SW 1271 (cell line): ENCODE measurements at regions not wholly inside any gene's neighbourhood (a gene's known extent, or its start where the extent isn't known, plus 50 kb on each side); places are given as distances from the start of the nearest gene placed in this dataset.

Source experiments
- DNase-seq, 2 experiments: peaks; one replicate each; lab custom pipeline; 2025; lab: John Stamatoyannopoulos, UW

DNA sequence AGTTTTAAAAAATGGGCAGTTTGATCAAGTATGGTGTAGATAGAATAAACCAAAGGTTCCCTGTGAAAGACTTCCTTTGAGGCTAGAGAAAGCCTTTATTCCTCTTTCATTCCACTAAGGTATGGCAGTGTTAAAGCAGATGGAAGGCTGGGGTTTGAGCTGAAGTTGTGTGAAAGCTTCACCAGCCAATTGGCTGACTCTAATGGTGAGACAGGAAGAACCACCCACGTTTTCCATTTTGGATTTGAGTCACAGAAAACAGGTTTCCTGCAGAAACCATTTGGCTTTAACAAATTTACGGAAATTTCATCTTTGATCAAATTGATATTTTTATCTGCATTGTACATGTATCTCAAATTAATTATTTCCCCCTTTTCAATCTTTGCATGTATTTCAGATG is 455.0 kb downstream of the PCNX1 start:
- no peak for DNase-seq

DNA sequence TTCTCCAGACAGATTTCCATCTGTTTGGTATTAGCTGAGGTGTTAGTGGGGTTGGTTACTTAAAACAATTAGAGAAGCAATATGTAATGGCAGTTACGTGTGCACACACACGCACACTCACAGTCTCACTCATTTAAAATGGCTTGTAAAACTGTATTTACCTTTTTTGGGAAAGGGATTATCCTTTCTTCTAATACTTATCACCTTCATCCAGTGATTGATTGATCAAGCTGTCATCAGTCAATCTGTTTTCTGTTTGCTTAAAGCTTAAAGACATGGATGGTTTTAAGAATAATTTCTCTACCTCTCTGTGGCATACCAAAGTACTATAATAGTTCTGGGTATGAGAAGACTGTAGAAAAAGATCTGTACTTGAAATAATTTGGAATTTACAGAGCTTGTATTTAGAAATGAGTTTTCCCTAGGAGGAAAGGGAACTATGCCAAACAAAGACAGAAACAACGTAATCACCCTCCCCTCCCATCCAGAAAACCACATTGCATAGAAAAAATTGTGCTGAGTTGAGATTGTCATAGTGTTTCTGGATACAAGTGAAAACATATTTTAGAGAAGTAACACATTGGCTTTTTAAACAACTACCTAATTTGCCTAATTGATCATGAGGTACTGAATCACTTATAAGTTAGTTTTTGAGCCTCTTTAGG is 455.8 kb downstream of the PCNX1 start:
- no peak for DNase-seq

DNA sequence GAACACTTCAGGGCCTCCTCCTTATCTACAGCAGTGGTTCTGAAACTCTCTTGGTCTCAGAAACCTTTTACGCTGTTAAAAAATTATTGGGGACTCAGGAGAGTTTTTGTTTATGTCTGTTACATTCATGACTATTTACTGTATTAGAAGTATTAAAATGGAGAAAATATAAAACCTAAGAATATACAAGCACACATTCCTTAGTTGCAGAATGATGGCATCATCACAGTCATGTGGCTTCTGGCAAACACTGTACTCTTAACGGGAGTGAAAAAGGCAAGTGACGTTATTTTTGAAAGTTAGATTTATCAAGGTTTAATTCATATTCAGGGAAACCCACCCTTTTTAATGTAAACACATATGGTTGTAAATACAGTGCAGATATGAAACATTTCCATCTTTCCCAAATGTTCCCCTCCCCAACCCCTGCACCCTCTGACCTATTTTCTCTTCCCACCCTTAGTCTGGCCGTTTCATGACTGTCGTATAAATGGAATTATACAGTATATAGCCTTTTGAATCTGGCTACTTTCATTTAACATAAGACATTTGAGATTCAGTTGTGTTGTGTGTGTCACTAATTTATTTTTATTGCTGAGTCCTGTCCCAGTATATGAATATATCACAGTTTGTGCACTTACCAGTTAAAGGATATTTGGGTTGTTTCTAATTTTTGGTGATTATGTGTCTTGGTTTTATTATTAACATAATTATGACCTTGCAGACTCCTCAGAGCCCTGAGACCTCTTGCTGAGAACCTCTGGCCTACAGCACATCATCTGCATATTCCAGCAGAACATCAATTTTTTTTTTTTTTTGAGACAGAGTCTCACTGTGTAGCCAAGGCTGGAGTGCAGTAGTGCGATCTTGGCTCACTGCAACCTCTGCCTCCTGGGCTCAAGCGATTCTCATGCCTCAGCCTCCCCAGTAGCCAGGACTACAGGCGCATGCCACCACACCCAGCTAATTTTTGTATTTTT is 457.0 kb downstream of the PCNX1 start:
- DNase-seq = no peak

DNA sequence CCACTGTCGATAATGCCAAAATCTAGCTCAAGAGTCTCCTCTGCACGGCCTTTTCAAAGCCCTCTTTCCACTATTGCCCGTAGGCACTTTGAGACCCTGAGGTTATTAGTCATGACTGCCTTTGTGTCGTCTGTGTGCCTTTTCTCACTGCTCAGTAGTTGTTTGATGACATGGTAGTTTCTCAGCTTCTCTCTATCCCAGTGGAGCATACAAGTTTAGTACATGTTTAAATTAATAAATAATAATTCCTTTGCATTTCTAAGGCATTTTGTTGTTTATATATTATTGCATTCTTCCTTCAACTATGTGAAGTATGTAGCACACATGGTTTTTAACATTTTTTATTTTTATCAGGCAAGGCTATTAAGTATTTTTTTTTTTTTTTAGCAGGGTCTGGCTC is 458.1 kb downstream of the PCNX1 start:
- no peak for DNase-seq

DNA sequence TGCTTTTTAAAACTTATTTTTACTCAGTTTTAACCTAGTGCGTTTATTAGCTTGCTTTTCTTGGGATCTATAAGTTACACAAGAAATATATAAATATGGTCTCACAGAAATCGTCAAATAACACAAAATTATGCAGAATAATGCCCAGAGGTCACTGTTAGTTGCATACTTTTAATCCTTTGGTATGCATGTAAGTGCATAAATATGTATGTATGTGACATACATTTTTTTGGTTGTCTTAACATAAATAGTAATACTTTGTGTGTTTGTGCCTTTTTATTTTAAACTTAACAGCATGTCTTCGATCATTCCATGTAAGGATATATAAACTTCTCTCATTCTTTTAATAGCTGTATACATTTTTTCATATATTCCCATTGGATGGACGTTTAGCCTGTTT is 459.6 kb downstream of the PCNX1 start:
- no peak for DNase-seq

DNA sequence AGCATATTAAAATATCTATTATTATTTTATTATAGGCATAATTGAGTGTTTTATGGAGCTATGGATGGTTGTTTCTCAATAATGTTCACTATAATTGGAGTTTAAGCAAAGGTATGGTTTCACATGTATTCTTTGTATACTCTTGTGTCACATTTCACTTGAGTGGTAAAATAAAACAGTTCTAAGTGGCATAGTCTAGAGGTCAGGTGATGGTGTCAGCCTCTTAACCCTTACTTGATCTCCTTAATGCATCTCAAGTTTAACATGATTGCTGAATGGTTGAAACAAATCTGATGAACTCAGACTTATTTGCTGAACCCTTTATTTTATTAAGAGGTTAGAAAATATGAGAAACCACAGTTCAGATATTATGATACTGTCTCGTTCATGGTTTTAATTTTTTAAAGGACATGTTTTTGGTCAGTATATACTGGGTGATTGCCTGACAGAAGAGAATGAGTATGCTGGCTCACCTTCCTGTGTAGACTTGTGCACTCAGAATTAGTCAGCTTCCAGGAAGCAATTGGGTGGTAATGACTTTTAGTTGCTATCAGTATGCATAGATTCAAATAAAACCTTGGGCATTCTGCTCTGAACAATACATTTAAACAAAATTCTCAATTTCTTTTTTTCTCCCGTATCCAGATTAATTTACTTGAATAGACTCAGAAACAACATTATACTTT is 464.6 kb downstream of the PCNX1 start:
- peak; percentile 2 to 66 for DNase-seq

DNA sequence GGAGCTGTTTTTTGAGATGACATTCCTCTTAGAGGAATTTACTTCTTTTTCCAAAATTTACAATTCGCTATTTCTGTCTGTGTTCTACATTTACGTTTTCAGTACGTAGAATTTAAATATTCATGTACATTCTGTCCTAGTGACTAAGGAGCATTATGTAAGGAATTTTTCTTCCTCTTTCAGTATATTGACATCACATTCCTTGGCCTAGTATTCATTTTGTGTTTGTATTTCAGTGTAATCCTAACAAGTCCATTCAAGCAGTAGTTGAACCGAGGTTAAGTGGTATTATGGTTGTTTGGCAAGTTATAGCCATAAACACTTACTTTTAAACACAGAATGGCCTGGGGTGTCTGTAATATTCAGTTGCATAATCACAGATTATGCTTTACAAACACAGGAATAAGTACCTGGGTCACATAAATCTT is 465.2 kb downstream of the PCNX1 start:
- DNase-seq = peak in 1 of 2 experiments; percentile 55

DNA sequence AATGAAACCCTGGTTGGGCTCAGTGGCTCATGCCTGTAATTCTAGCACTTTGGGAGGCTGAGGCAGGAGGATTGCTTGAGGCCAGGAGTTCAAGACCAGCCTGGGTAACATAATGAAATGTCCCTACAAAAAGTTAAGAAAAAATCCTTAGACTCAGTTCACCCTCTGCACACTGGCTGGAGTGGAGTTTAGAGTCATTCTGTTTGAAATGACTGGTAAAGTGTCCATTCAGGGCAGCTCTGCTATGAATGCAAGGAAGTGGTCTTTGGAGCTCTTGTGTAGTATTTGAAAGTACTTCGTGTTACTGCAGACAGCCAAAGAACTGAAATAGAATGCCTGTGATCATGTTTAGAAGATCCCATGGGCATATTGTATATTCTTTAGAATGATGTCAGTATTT is 466.5 kb downstream of the PCNX1 start:
- DNase-seq = no peak

DNA sequence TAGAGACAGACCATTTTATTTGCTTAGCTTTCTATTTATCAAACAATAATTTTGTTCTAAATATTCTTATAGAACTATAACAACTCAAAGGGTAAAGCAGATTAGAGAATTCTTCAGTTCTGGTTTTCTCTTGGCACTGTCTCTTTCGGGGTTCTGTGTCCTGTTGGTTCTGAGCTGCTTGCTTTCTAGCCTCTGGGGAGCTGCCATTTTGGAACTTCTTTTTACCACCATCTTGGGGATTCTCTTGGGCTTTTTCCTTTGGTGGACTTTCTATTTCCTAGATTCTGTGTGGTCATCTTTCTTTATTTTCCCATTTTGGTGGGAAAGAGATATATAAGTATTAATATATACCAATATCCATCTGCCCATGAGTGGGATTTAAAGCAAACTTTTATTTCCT is 467.7 kb downstream of the PCNX1 start:
- no peak for DNase-seq

DNA sequence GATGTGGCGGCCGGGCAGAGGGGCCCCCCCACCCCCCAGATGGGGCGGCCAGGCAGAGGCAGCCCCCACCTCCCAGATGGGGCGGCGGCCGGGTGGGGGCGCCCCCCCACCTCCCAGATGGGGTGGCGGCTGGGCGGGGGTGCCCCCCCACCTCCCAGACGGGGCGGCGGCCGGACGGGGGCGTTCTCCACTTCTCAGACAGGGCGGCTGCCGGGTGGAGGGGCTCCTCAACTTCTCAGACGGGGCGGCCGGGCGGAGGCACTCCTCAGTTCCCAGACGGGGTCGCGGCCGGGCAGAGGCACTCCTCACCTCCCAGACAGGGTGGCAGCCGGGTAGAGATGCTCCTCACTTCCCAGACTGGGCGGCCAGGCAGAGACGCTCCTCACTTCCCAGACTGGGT is 469.8 kb downstream of the PCNX1 start:
- no peak for DNase-seq

DNA sequence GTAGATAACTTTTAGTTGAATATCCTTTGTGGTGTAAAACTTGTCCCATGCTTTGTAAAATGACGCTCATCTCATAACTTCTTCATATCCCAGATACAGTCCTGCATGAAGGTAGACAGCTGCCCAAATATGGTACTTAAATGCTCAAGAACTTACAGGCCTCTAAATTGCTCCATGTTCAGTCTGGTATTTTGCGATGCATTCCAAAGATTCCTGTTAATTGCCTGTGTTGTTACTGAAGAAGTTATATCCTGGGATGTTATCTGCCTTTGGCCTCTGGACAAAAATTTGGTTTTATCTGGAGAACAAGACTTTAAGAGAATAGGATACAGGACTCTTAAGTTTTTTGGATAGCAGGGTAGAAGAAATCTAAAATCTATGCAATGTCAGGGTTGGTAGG is 473.0 kb downstream of the PCNX1 start:
- DNase-seq = peak in 1 of 2 experiments; percentile 54

DNA sequence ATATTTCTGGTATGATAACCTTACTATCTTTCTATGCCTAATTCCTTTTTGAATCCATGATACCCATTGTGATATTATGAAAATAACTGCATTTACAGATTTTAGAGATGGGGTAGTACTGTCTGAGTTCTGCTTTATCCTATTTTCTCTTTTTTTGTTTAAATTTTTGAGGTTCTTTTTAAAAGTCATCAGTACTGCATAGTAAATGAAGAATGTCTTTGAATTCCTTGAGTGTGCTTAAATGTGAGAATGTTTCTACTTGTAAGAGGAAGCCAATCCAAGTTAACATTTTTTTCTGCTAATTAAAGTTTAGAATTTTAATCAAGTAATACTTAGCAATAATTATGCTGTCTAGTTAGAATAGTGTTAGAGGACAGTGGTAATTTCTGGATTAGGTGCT is 474.6 kb downstream of the PCNX1 start:
- DNase-seq = no peak

DNA sequence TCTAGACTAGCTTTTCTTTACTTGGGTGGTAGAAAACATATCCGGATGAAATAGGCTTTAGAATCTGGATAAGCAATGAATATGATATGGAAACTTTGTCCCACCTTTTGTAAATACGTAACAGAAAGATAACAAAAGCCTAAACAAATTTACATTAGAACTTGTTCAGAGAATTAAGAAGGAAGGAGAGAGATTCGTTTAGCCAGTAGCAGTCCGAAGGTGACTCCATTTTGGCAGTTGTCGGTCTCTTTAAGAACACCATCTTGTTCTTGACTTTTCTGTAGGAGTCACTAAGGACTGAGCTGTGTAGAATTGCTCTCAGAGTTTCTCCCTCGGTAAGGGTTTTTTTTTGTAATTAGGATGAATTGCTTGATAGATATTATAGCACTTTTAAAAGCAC is 475.1 kb downstream of the PCNX1 start:
- no peak for DNase-seq

DNA sequence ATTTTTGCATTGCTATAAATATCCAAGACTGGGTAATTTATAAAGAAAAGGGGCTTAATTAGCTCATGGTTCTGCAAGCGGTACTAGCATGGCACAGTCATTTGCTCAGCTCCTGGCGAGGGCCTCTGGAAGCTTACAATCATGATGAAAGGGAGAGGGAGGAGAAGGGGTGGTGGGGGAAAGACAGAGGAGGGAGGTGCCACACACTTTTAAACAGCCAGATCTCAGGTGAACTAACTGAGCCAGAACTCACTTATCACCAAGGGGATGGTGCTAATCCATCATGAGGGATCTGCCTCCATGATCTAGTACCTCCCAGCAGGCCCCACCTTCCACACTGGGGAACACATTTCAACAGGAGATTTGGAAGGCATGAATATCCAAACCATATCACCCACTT is 476.3 kb downstream of the PCNX1 start:
- DNase-seq = no peak

DNA sequence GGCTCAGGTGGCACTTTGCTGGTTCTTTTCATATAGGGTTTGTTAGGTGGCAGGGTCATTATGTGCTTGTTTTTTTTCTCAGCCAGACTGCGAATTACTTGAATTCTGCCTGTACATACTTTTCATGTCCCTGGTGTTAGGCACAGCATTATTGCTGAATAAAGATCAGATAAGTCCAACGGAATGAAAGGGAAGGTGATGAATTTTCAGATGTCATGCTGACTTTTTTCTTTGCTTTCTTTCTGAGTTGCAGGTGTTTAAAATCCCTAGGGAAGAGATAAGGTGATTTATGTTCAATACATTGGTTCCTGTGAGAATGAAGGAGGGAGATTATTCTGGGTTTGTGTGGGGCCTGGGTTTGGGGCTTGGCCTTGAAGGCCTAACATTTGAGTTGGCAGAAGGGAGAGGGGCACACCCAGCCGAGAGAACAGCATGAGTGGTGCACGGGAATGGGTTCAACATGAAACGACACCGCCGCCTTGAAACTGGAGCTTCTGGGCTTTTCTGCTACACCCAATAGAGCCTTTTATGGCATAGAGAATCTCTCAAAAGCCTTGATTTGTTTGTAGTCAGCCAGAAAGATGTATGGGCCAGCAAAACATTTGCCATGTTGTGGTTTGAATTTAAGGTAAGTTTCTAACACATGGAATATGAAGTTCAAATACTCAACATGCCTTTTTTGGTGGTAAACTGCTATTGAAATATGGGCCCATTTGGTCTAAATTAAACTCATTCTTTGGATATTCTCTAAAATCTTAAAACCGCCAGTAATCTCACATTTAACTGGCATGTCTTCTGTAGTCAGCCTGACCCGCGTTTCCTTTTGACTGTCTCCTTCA is 477.0 kb downstream of the PCNX1 start:
- no peak for DNase-seq

DNA sequence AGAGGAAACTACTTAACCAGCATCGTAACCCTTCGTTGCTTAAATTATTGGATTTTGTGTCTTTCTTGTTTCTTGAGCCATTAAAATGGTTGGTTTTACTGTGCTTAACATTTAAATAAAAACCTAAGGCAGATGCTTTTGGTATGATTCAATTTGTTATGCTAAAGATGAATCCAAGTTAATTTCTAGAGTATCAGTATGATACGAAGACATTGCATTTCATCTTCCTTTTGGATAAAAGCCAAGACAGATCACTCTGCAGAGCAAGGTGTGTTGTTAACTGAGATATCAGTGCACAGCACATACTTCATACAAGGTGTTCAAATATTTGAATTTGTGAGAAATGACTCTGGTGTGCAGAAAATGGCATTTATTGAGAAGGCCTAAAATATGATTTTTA is 480.5 kb downstream of the PCNX1 start:
- DNase-seq = no peak

DNA sequence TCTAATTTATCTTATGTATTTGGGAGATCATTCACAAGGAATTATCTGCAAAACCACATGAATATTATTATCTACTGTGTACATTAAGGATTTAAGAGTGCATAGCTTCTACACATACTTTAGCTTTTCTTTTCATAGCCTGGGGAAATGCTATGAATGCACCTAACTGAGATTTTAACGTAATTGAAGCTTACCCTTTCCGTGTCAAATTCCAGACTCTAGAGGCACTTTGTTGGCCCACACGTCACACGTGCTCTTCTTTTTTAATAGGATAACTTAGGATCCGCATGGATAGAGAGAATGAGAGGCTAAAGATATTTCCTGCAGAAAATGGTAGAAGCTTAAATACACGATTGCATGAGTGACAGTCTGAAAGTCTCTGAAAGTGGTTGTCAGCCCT is 481.1 kb downstream of the PCNX1 start:
- DNase-seq = no peak

DNA sequence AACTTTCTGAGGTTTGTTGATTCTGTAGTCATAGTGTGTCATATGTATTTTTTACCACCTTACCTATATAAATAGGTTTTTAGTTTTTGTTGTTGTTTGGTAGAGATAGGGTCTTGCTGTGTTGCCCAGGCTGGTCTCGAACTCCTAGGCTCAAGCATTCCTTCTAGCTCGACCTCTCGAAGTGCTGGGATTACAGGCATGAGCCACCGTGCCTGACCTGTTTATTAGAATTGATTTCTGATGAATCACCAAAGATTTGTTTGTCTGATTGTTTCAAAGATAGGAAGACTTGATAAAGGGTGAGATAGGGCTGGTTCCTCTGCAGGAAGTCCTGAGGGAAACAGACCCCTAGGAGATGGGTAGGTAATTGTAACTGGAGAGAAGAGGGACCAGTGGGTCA is 481.6 kb downstream of the PCNX1 start:
- no peak for DNase-seq

DNA sequence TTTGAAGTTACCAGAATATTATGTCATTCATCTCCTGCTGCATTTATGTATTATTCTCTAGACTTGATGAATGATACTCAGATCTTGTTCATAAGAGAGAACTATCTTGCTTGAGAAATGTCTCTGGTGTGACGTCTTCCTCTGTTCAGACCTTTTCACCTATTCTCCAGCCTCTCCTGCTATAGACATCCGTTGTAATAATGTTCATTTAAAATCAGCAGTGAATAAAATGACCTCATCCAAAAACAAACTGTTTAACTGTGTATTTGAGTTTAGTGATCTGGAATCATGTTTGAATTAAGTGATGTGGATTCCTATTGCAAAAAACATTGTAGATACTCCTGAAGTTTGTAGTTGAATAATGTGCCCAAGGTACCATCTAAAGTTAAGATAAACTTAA is 487.1 kb downstream of the PCNX1 start:
- no peak for DNase-seq

DNA sequence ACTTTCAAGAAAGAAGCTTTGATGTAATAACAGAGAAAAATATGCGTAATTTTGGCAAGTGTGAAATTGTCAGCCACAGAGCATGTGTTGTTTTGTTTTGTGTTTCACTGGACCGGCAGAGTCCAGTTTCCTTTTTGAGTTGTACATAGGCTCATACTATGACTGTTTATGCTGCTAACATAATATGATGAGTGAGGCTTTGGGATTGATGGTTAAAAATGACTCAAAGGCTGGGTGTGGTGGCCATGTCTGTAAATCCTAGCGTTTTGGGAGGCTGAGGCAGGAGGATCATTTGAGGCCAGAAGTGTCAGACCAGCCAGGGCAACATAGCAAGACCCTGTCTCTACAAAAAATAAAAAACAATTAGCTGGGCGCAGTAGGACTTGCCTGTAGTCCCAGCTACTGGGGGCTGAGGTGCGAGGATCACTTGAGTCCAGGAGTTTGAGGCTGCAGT is 487.9 kb downstream of the PCNX1 start:
- DNase-seq = no peak

DNA sequence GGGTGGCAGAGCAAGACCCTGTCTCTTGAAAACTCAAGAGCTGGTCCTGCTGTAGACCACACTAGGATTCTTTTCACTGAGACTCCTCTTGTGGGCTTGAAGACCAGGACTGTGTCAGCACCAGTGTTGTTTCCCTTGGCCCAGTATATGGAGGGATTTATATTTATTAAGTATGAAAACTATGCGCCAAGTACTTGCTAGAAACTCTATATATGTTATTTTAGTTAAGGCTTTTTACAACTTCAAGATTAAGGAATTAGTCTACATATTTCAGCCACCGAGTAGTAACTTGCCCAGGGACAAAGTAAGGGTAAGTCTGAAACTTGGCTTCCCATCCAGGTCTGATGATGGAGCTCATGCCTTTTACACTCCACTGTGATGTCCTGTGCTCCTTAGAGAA is 488.4 kb downstream of the PCNX1 start:
- DNase-seq = no peak
